HepG2 (cell line): ENCODE measurements at regions not wholly inside any gene's neighbourhood (a gene's known extent, or its start where the extent isn't known, plus 50 kb on each side); places are given as distances from the start of the nearest gene placed in this dataset.

Experiments
- ATAC-seq: fragments of 200-7000 bp; cut with Tn5 transposase; 3 replicates; pipeline ENCODE4 v1.9.1; 2020; ENCODE audit warnings: mild to moderate bottlenecking, moderate library complexity
- BruUV-seq: library from RNA; stranded (reverse); fragments of 400-500 nt; replicated peaks from 2 replicates; lab custom pipeline; 2021; lab: Mats Ljungman, UMichigan
- CTCF ChIA-PET: fragments of 300-600 bp; formaldehyde crosslinking; extraction: SDS; loops from one replicate; lab custom pipeline; 2021; ENCODE audit warnings: low total read pairs, inconsistent platforms, low intra/inter-chr PET ratio; lab: Yijun Ruan, JAX
- POLR2A ChIA-PET: fragments of 350-600 bp; sonication (Branson Sonifier 250); formaldehyde crosslinking; loops from one replicate; lab custom pipeline; 2020; ENCODE audit warnings: antibody characterized with exemption, inconsistent platforms; lab: Yijun Ruan, JAX
- DNase-seq: peaks from one replicate; pipeline ENCODE4 v3.0.0-alpha.2; 2015; ENCODE audit warnings: low spot score
- FAIRE-seq: peaks from 3 replicates; lab custom pipeline; 2011; peaks lifted over from hg19 to GRCh38; lab: Jason Lieb, UNC
- H2AFZ ChIP-seq: one replicate; pipeline ENCODE4 v1.6.1; 2011; ENCODE audit warnings: low read length, inconsistent platforms
- H3K27ac ChIP-seq: fragments of 300-600 bp; 3 replicates; pipeline ENCODE4 v1.8.0; 2011; ENCODE audit warnings: mixed run types, mild to moderate bottlenecking, mixed read lengths, low read length, inconsistent platforms; ENCODE audit not compliant: insufficient read depth; ENCODE audit errors: extremely low read length
- H3K27me3 ChIP-seq, 2 experiments: fragments of 200-600 bp in 1 of 2; 2 replicates in 1 of 2; 3 replicates in 1 of 2; pipeline versions ENCODE4 v1.6.0 to v1.8.0; 2011; ENCODE audit warnings: low read length in 2 of 2, mild to moderate bottlenecking in 2 of 2, moderate library complexity in 2 of 2, inconsistent platforms in 1 of 2; ENCODE audit not compliant: insufficient read depth in 2 of 2, control insufficient read depth in 1 of 2
- H3K36me3 ChIP-seq, 2 experiments: fragments of 200-600 bp in 1 of 2; replicated peaks in 1 of 2; 2 replicates in 1 of 2; 3 replicates in 1 of 2; pipeline versions ENCODE4 v1.5.1 to v1.8.0; 2011; ENCODE audit warnings: low read length in 2 of 2, inconsistent platforms in 1 of 2; ENCODE audit not compliant: insufficient read depth in 2 of 2, control insufficient read depth in 1 of 2
- H3K4me1 ChIP-seq: 2 replicates; pipeline ENCODE4 v1.5.1; 2012; ENCODE audit warnings: low read length, inconsistent platforms; ENCODE audit not compliant: insufficient read depth
- H3K4me2 ChIP-seq: 2 replicates; pipeline ENCODE4 v1.6.0; 2011; ENCODE audit warnings: low read depth, low read length, inconsistent platforms
- H3K4me3 ChIP-seq, 3 experiments: fragments of 200-600 bp in 1 of 3; sonication (generic), shearing (Covaris generic) in 1 of 3; replicated peaks in 1 of 3; 2 replicates each; pipeline ENCODE4 v1.5.1; 2011 to 2016; ENCODE audit warnings: low read length in 3 of 3, inconsistent platforms in 2 of 3, low read depth in 2 of 3, mild to moderate bottlenecking in 2 of 3, control low read depth in 1 of 3, mixed read lengths in 1 of 3; ENCODE audit not compliant: insufficient read depth in 1 of 3
- H3K79me2 ChIP-seq: one replicate; pipeline ENCODE4 v1.6.1; 2011; ENCODE audit warnings: low read length, inconsistent platforms; ENCODE audit not compliant: insufficient read depth
- H3K9ac ChIP-seq: 2 replicates; pipeline ENCODE4 v1.6.0; 2011; ENCODE audit warnings: mild to moderate bottlenecking, low read depth, low read length, inconsistent platforms; ENCODE audit not compliant: insufficient read depth
- H3K9me3 ChIP-seq: 2 replicates; pipeline ENCODE4 v1.5.1; 2012; ENCODE audit warnings: mild to moderate bottlenecking, low read length
- H4K20me1 ChIP-seq: 2 replicates; pipeline ENCODE4 v1.6.0; 2011; ENCODE audit warnings: inconsistent platforms, mild to moderate bottlenecking, low read length, moderate library complexity; ENCODE audit not compliant: insufficient read depth
- FOXP1 ChIP-seq, 2 experiments: fragments of 450-650 bp in 1 of 2; IDR thresholded peaks; 2 replicates each; pipeline ENCODE4 v1.6.1; 2017 to 2018; ENCODE audit warnings: antibody characterized with exemption in 1 of 2
- GABPA ChIP-seq, 2 experiments: IDR thresholded peaks; 2 replicates each; pipeline ENCODE4 v1.6.1; 2011 to 2016; ENCODE audit warnings: low read depth in 2 of 2, low read length in 1 of 2, missing biosample characterization in 1 of 2, missing genetic modification characterization in 1 of 2
- MAFK ChIP-seq, 2 experiments: IDR thresholded peaks in 1 of 2; conservative IDR thresholded peaks in 1 of 2; 2 replicates each; pipeline ENCODE4 v1.6.1; 2011; ENCODE audit warnings: improper control_type of control experiment in 2 of 2, low read length in 2 of 2
- RFX3 ChIP-seq: IDR thresholded peaks from 2 replicates; pipeline ENCODE4 v1.6.1; 2016; ENCODE audit warnings: missing biosample characterization, missing genetic modification reagents
- SATB2 ChIP-seq: sonication (generic); formaldehyde crosslinking; IDR thresholded peaks from 2 replicates; pipeline ENCODE4 v1.5.0; 2020; ENCODE audit warnings: missing genetic modification reagents
- SCMH1 ChIP-seq: sonication (generic); formaldehyde crosslinking; IDR thresholded peaks from 2 replicates; pipeline ENCODE4 v1.9.0; 2021; ENCODE audit warnings: missing genetic modification reagents, mild to moderate bottlenecking, borderline replicate concordance
- SNAI1 ChIP-seq: sonication (generic); formaldehyde crosslinking; IDR thresholded peaks from 2 replicates; pipeline ENCODE4 v1.5.0; 2020; ENCODE audit warnings: mild to moderate bottlenecking, missing genetic modification reagents, borderline replicate concordance
- TCF12 ChIP-seq, 2 experiments: fragments of 450-650 bp in 1 of 2; sonication (generic) in 1 of 2; formaldehyde crosslinking in 1 of 2; IDR thresholded peaks; 2 replicates each; pipeline versions ENCODE4 v1.6.1 to v1.8.0; 2017 to 2022; ENCODE audit warnings: antibody characterized with exemption in 1 of 2, mild to moderate bottlenecking in 1 of 2, missing genetic modification reagents in 1 of 2, moderate library complexity in 1 of 2
- TCF7L2 ChIP-seq: IDR thresholded peaks from 2 replicates; pipeline ENCODE4 v1.6.1; 2011; ENCODE audit warnings: mild to moderate bottlenecking, low read depth, low read length, moderate library complexity
- TMF1 ChIP-seq: sonication (generic); formaldehyde crosslinking; IDR thresholded peaks from 2 replicates; pipeline ENCODE4 v1.8.1; 2022; ENCODE audit warnings: low read depth, missing genetic modification reagents
- ZFYVE20 ChIP-seq: sonication (generic); formaldehyde crosslinking; IDR thresholded peaks from 2 replicates; pipeline ENCODE4 v1.8.0; 2023; ENCODE audit warnings: low read depth, mild to moderate bottlenecking, moderate library complexity, missing genetic modification reagents, borderline replicate concordance
- ZNF138 ChIP-seq: sonication (generic); formaldehyde crosslinking; IDR thresholded peaks from 2 replicates; pipeline ENCODE4 v1.5.0; 2020; ENCODE audit warnings: mild to moderate bottlenecking, low read depth, missing genetic modification reagents
- ZNF224 ChIP-seq: sonication (generic); formaldehyde crosslinking; IDR thresholded peaks from 2 replicates; pipeline ENCODE4 v1.5.0; 2020; ENCODE audit warnings: mild to moderate bottlenecking, missing genetic modification reagents
- ZNF264 ChIP-seq: sonication (generic); formaldehyde crosslinking; IDR thresholded peaks from 2 replicates; pipeline ENCODE4 v1.4.0; 2020; ENCODE audit warnings: missing genetic modification reagents
- ZNF282 ChIP-seq: fragments of 450-650 bp; IDR thresholded peaks from 2 replicates; pipeline ENCODE4 v1.6.1; 2018; ENCODE audit not compliant: partially characterized antibody
- ZNF639 ChIP-seq: conservative IDR thresholded peaks from 2 replicates; pipeline ENCODE4 v1.6.1; 2018; ENCODE audit warnings: missing genetic modification reagents
- ZNF772 ChIP-seq: sonication (generic); formaldehyde crosslinking; IDR thresholded peaks from 2 replicates; pipeline ENCODE4 v1.5.0; 2020; ENCODE audit warnings: mild to moderate bottlenecking, missing genetic modification reagents
- ZNF775 ChIP-seq: sonication (generic); formaldehyde crosslinking; IDR thresholded peaks from 2 replicates; pipeline ENCODE4 v1.4.0; 2020; ENCODE audit warnings: missing genetic modification reagents, mild to moderate bottlenecking, moderate library complexity, borderline replicate concordance
- WGBS: methylation state at CpG from one replicate; pipeline ENCODE4 v1.1.6; 2017; ENCODE audit warnings: low lambda C conversion rate; 5-methylcytosine and 5-hydroxymethylcytosine counted together
- in situ Hi-C: cut with HindIII; loops from 2 replicates; pipeline ENCODE4 v1.10.0; 2017; ENCODE audit warnings: low pct_unique_long_range_greater_than_20kb; ENCODE audit not compliant: extremely low pct_ligation_motif_present
- intact Hi-C: fragments of 100-400 bp; cut with micrococcal nuclease; formaldehyde crosslinking; loops from one replicate; pipeline ENCODE4 v1.10.0; 2022; ENCODE audit not compliant: unreplicated experiment

DNA sequence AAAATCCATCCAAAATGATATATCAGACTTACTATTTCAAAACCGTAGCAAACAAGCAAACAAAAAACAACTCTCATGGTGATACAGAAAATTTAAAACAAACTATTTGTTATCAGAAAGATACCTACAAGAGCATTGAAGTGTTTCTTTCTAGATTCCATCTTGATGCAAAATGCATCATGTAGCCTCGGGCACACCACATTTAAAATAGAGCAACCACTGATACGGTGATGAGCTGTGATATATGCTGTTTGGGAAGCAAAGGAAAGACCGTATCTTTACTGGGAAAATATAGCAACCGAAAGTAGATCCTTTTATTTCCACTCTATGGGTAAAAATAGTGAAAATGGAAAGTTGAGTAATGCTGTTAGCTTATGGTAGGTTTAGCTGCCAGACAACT is 892.0 kb downstream of the GATA3 start:
- Histone ChIP-seq H3K79me2 (no peaks in the 10 kb centered on the region), H3K4me3 (no peak overlapping the region), H3K27ac (no peak overlapping the region), H3K9ac (no peak overlapping the region), H2AFZ (no peak overlapping the region), H3K4me1 (no peaks in the 10 kb centered on the region), H3K4me2 (no peak overlapping the region), H4K20me1 (no peaks in the 10 kb centered on the region), H3K27me3 (no peaks in the 10 kb centered on the region), H3K9me3 (peaks cover 18% of the 10 kb centered on the region), H3K36me3 (no peaks in the 10 kb centered on the region)
- ATAC-seq (no peak), DNase-seq (no peak), FAIRE-seq (no peak)
- 2% methylated on average over 5 of the region's 5 CpGs for WGBS
- ChIA-PET POLR2A (no interaction called here), CTCF (no interaction called here)
- in situ Hi-C loops: no loop called here
- BruUV-seq: no TSS peak
- intact Hi-C loops: no loop called here
- TF ChIP-seq ZNF639 (CRISPR knock-in tag): no peak
- TF ChIP-seq GABPA (IDR thresholded peaks at IDR 0.05; ENCODE audit: low read depth, low read length): no peak
- TF ChIP-seq GABPA (CRISPR knock-in tag; IDR thresholded peaks at IDR 0.05; ENCODE audit: low read depth): no peak
- no peak for TF ChIP-seq TCF12 (IDR thresholded peaks at IDR 0.05)
- TF ChIP-seq TCF12 (CRISPR knock-in tag; IDR thresholded peaks at IDR 0.05): no peak
- no peak for TF ChIP-seq SATB2 (CRISPR knock-in tag)
- no peak for TF ChIP-seq TMF1 (CRISPR knock-in tag)
- no peak for TF ChIP-seq RFX3
- TF ChIP-seq ZNF772 (CRISPR knock-in tag): no peak
- TF ChIP-seq MAFK (conservative IDR thresholded peaks at IDR 0.05 in 1 of 2, IDR thresholded peaks at IDR 0.05 in 1 of 2; ENCODE audit: low read length in 2 of 2): no peak

- Histone ChIP-seq H3K4me2 (no peak overlapping the region), H3K27ac (no peak overlapping the region), H3K4me1 (no peaks in the 10 kb centered on the region), H3K4me3 (no peak overlapping the region), H3K9ac (no peak overlapping the region), H3K36me3 (no peaks in the 10 kb centered on the region), H2AFZ (no peak overlapping the region), H3K27me3 (no peaks in the 10 kb centered on the region), H4K20me1 (no peaks in the 10 kb centered on the region), H3K9me3 (no peaks in the 10 kb centered on the region), H3K79me2 (no peaks in the 10 kb centered on the region)
- 3% methylated on average over 2 of the region's 2 CpGs for WGBS
- no peak for FAIRE-seq
- intact Hi-C loops: no loop called here
- CTCF ChIA-PET: no interaction called here
- in situ Hi-C loops: no loop called here
- DNase-seq: no peak
- ATAC-seq: no peak
- POLR2A ChIA-PET: no interaction called here
- BruUV-seq: no TSS peak
- TF ChIP-seq ZFYVE20 (CRISPR knock-in tag) (no peak), SCMH1 (CRISPR knock-in tag) (no peak), SNAI1 (no peak), TCF7L2 (no peak), ZNF224 (CRISPR knock-in tag) (no peak), ZNF282 (no peak), ZNF138 (no peak), FOXP1 (IDR thresholded peaks at IDR 0.05) (no peak), FOXP1 (CRISPR knock-in tag; IDR thresholded peaks at IDR 0.05) (no peak), ZNF775 (CRISPR knock-in tag) (no peak), ZNF264 (CRISPR knock-in tag) (no peak)
Measured at GRCh38 chr10:8950978-8951377, 896.5 kb downstream of the GATA3 start.
